ENCODE measurements at regions not wholly inside any gene's neighbourhood (a gene's known extent, or its start where the extent isn't known, plus 50 kb on each side); places are given as distances from the start of the nearest gene placed in this dataset.

DNA sequence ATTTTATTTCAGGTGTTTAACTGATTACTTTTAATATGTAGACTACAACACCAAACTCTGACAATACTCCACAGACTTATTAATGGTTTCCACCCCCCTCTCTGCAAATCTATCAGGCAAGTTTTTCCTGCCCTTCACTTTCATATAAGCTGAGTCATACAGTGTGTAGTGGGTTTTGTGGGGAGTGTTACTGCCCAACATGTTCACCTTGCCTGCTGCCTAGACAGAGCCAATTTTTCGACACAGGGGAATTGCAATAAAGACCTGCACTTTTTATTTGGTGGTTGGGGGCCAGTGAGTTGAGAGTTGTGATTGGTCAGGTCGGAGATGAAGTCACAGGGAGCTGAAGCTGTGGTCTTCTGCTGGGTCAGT lies 119.7 kb downstream of the PPIAL4G start:
- ChIA-PET POLR2A (ENCODE audit: low non-redundant PET) (no interaction called here), CTCF (no interaction called here)
- intact Hi-C loops (cut with micrococcal nuclease; ENCODE audit: unreplicated experiment) = no loop called here
- no TSS peak for BruUV-seq (replicated peaks)
- Histone ChIP-seq H3K27me3 (replicated peaks; ENCODE audit: insufficient read depth, low read depth, low read length, poor library complexity) (no peaks in the 10 kb centered on the region), H3K4me3 (ENCODE audit: low read depth, low read length, poor library complexity, severe bottlenecking) (no peak overlapping the region), H3K27ac (ENCODE audit: low read depth, low read length, poor library complexity, severe bottlenecking) (no peak overlapping the region), H3K36me3 (ENCODE audit: insufficient read depth, low read length, poor library complexity, severe bottlenecking) (no peaks in the 10 kb centered on the region), H3K4me1 (ENCODE audit: insufficient read depth, low read length, poor library complexity, severe bottlenecking) (no peaks in the 10 kb centered on the region), H3K9me3 (ENCODE audit: low read depth, low read length, poor library complexity, severe bottlenecking) (no peaks in the 10 kb centered on the region)
- no peak for DNase-seq (ENCODE audit: low spot score)
- no peak for TF ChIP-seq EZH2 (IDR thresholded peaks at IDR 0.05; ENCODE audit: borderline replicate concordance, low read depth, low read length, poor library complexity, severe bottlenecking)
- TF ChIP-seq, protein P1, sequence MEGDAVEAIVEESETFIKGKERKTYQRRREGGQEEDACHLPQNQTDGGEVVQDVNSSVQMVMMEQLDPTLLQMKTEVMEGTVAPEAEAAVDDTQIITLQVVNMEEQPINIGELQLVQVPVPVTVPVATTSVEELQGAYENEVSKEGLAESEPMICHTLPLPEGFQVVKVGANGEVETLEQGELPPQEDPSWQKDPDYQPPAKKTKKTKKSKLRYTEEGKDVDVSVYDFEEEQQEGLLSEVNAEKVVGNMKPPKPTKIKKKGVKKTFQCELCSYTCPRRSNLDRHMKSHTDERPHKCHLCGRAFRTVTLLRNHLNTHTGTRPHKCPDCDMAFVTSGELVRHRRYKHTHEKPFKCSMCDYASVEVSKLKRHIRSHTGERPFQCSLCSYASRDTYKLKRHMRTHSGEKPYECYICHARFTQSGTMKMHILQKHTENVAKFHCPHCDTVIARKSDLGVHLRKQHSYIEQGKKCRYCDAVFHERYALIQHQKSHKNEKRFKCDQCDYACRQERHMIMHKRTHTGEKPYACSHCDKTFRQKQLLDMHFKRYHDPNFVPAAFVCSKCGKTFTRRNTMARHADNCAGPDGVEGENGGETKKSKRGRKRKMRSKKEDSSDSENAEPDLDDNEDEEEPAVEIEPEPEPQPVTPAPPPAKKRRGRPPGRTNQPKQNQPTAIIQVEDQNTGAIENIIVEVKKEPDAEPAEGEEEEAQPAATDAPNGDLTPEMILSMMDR (conservative IDR thresholded peaks at IDR 0.05; ENCODE audit: low read depth, low read length) = no peak

DNA sequence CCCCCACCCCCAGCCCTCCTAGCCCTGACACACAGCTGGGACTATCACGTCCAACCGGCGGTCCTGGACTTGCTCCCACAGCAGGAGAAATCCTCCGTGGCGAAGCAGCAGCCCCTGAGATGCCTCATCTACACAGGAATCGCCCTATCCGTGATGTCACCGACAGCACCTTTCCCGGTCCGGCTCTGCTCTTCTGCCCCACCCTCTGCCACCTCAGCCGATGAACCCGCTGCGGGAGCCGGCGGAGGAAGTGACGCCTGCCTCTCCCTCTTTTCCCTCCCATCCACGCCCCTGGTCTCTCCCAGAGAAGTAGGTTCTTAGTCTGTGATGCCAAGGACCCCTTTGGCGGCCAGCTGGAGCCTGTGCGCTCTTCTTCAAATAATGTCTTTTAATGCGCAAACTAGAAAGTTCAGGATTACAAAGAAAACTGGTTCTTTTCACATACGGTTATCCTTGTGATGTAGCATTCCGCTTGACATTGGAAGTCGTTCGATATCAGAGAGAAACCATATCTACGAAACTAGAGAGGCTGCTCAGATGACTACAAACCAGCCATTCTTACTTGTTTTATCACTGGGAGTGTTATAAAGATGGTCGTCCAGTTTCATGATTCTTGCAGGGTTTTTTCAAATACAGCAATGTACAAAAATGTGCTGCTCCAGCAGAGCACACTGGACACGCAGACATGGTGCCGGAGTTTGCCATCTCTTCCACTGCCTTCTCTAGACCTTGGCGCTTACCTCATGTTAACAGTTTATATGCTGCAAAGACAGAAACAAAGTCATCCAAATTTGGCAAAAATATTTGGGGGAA lies 120.3 kb downstream of the PPIAL4G start:
- no peaks in the 10 kb centered on the region for H3K36me3 ChIP-seq (ENCODE audit: insufficient read depth, low read length, poor library complexity, severe bottlenecking)
- no peak for TF ChIP-seq EZH2 (IDR thresholded peaks at IDR 0.05; ENCODE audit: borderline replicate concordance, low read depth, low read length, poor library complexity, severe bottlenecking)
- TF ChIP-seq, protein P1 (conservative IDR thresholded peaks at IDR 0.05; ENCODE audit: low read depth, low read length) = no peak
- intact Hi-C loops (cut with micrococcal nuclease; ENCODE audit: unreplicated experiment) = no loop called here
- CTCF ChIA-PET = no interaction called here
- H3K9me3 ChIP-seq (ENCODE audit: low read depth, low read length, poor library complexity, severe bottlenecking) = no peaks in the 10 kb centered on the region
- no peak overlapping the region for H3K27ac ChIP-seq (ENCODE audit: low read depth, low read length, poor library complexity, severe bottlenecking)
- no peak overlapping the region for H3K4me3 ChIP-seq (ENCODE audit: low read depth, low read length, poor library complexity, severe bottlenecking)
- H3K27me3 ChIP-seq (replicated peaks; ENCODE audit: insufficient read depth, low read depth, low read length, poor library complexity) = no peaks in the 10 kb centered on the region
- no peak for DNase-seq (ENCODE audit: low spot score)
- H3K4me1 ChIP-seq (ENCODE audit: insufficient read depth, low read length, poor library complexity, severe bottlenecking) = no peaks in the 10 kb centered on the region
- POLR2A ChIA-PET (ENCODE audit: low non-redundant PET) = no interaction called here
- BruUV-seq (replicated peaks) = no TSS peak

DNA sequence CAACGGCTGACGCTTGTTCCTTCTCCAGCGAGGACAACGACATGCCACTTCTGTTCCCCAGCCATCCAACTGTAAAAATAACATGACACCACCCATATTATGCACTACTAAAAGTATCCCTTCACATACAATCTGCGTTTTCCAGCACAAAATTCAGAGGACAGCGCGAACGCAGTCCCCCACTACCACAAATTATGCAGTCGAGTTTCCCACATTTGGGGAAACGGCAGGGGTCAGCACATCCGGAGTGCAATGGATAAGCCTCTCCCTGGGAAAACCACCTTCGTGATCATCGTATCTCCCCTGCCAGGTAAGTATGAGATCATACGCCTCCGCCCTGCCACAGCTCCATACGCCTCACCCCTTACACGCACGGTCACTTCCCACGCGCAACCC lies 120.9 kb downstream of the PPIAL4G start:
- Histone ChIP-seq H3K9me3 (ENCODE audit: low read depth, low read length, poor library complexity, severe bottlenecking) (no peaks in the 10 kb centered on the region), H3K27ac (ENCODE audit: low read depth, low read length, poor library complexity, severe bottlenecking) (no peak overlapping the region), H3K27me3 (replicated peaks; ENCODE audit: insufficient read depth, low read depth, low read length, poor library complexity) (no peaks in the 10 kb centered on the region), H3K36me3 (ENCODE audit: insufficient read depth, low read length, poor library complexity, severe bottlenecking) (no peaks in the 10 kb centered on the region), H3K4me3 (ENCODE audit: low read depth, low read length, poor library complexity, severe bottlenecking) (no peak overlapping the region), H3K4me1 (ENCODE audit: insufficient read depth, low read length, poor library complexity, severe bottlenecking) (no peaks in the 10 kb centered on the region)
- no TSS peak for BruUV-seq (replicated peaks)
- POLR2A ChIA-PET (ENCODE audit: low non-redundant PET) = no interaction called here
- intact Hi-C loops (cut with micrococcal nuclease; ENCODE audit: unreplicated experiment) = no loop called here
- no peak for DNase-seq (ENCODE audit: low spot score)
- CTCF ChIA-PET = no interaction called here
- TF ChIP-seq EZH2 (IDR thresholded peaks at IDR 0.05; ENCODE audit: borderline replicate concordance, low read depth, low read length, poor library complexity, severe bottlenecking) = no peak
- TF ChIP-seq, protein P1 (conservative IDR thresholded peaks at IDR 0.05; ENCODE audit: low read depth, low read length) = no peak
